PC-3 (cell line): ENCODE measurements at regions not wholly inside any gene's neighbourhood (a gene's known extent, or its start where the extent isn't known, plus 50 kb on each side); places are given as distances from the start of the nearest gene placed in this dataset.

Experiments used
- CTCF ChIP-seq: fragments of 300-600 bp; sonication (generic); conservative IDR thresholded peaks from 2 replicates; pipeline ENCODE4 v1.5.1; 2017; ENCODE audit warnings: antibody characterized with exemption, low read depth, mild to moderate bottlenecking, low read length
- EZH2 ChIP-seq: fragments of 300-600 bp; sonication (generic); IDR thresholded peaks from one replicate; pipeline ENCODE4 v1.6.1; 2017; ENCODE audit warnings: antibody characterized with exemption, mild to moderate bottlenecking, low read length; ENCODE audit not compliant: unreplicated experiment
- EZH2phosphoT487 ChIP-seq: fragments of 300-600 bp; sonication (generic); IDR thresholded peaks from 2 replicates; pipeline ENCODE4 v1.6.1; 2018; ENCODE audit warnings: mild to moderate bottlenecking, antibody characterized with exemption, low read length, borderline replicate concordance

- TF ChIP-seq CTCF (no peak), EZH2phosphoT487 (no peak), EZH2 (no peak)
Measured at GRCh38 chr6:134451529-134451928, 133.6 kb upstream of the SGK1 start.
